ENCODE measurements at regions not wholly inside any gene's neighbourhood (a gene's known extent, or its start where the extent isn't known, plus 50 kb on each side); places are given as distances from the start of the nearest gene placed in this dataset.

DNA sequence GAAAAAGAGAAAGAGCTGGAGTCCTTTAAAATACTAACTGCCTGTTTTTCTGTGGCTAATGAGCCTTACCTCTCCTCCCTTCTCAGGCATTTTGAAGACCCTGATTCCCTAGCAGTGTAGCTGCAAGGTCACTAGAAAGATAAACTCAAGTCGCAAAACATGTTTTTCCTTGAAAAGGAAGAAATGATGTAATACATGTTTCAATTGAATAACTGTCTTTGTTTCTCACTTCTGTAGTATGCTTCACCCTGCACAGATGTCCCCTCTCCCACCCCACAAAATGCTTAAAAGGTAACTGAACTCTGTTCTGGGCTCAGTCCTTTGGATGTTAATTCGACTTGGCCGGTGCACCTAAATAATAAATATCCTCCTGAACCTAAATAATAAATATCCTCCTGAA, 1350.3 kb downstream of the TMEM121 start (continued):
- TF ChIP-seq TAF7 (optimal IDR thresholded peaks at IDR 0.05; ENCODE audit: borderline replicate concordance, low read depth, low read length) = no peak
- TF ChIP-seq SIX5 (IDR thresholded peaks at IDR 0.05; ENCODE audit: low read depth, low read length) = no peak
- no peak for TF ChIP-seq E2F6 (IDR thresholded peaks at IDR 0.05)
- no peak for TF ChIP-seq JUND (IDR thresholded peaks at IDR 0.05; ENCODE audit: low read length)
- no peak for TF ChIP-seq RBBP5 (IDR thresholded peaks at IDR 0.05; ENCODE audit: borderline replicate concordance, low read depth, low read length)

All from H1 (cell line).